ENCODE measurements at regions not wholly inside any gene's neighbourhood (a gene's known extent, or its start where the extent isn't known, plus 50 kb on each side); places are given as distances from the start of the nearest gene placed in this dataset.

- ChIA-PET CTCF (no interaction called here), POLR2A (no interaction called here)
- Mint-ChIP-seq H3K9me3 (ENCODE audit: insufficient read depth) (no peaks in the 10 kb centered on the region), H3K4me1 (ENCODE audit: low read depth) (no peaks in the 10 kb centered on the region), H3K27ac (no peak overlapping the region), H3K27me3 (ENCODE audit: low read depth) (no peaks in the 10 kb centered on the region), H3K36me3 (ENCODE audit: low read depth) (no peaks in the 10 kb centered on the region), H3K4me3 (no peak overlapping the region)
- DNase-seq (no peak), ATAC-seq (no peak)
Observed at GRCh38 chr20:57829805-57830514, 120.1 kb upstream of the PMEPA1 start.

- Mint-ChIP-seq H3K4me3 (no peak overlapping the region), H3K4me1 (ENCODE audit: low read depth) (no peaks in the 10 kb centered on the region), H3K27me3 (ENCODE audit: low read depth) (no peaks in the 10 kb centered on the region), H3K27ac (no peak overlapping the region), H3K36me3 (ENCODE audit: low read depth) (no peaks in the 10 kb centered on the region), H3K9me3 (ENCODE audit: insufficient read depth) (no peaks in the 10 kb centered on the region)
- ChIA-PET CTCF (no interaction called here), POLR2A (no interaction called here)
- ATAC-seq (no peak), DNase-seq (no peak)
Observed at GRCh38 chr20:57829336-57829735, 119.5 kb upstream of the PMEPA1 start.

GRCh38 chr20:57828696-57829095 is 118.9 kb upstream of the PMEPA1 start:
- H3K36me3 Mint-ChIP-seq (ENCODE audit: low read depth) = no peaks in the 10 kb centered on the region
- H3K27ac Mint-ChIP-seq = no peak overlapping the region
- no peaks in the 10 kb centered on the region for H3K4me1 Mint-ChIP-seq (ENCODE audit: low read depth)
- no peak for ATAC-seq
- ChIA-PET POLR2A (no interaction called here), CTCF (no interaction called here)
- no peaks in the 10 kb centered on the region for H3K27me3 Mint-ChIP-seq (ENCODE audit: low read depth)
- no peaks in the 10 kb centered on the region for H3K9me3 Mint-ChIP-seq (ENCODE audit: insufficient read depth)
- H3K4me3 Mint-ChIP-seq = no peak overlapping the region
- DNase-seq = no peak

GRCh38 chr20:57826666-57827287 is 117.0 kb upstream of the PMEPA1 start:
- DNase-seq (no peak), ATAC-seq (no peak)
- Mint-ChIP-seq H3K4me1 (ENCODE audit: low read depth) (no peaks in the 10 kb centered on the region), H3K4me3 (no peak overlapping the region), H3K27me3 (ENCODE audit: low read depth) (no peaks in the 10 kb centered on the region), H3K27ac (no peak overlapping the region), H3K36me3 (ENCODE audit: low read depth) (no peaks in the 10 kb centered on the region), H3K9me3 (ENCODE audit: insufficient read depth) (no peaks in the 10 kb centered on the region)
- ChIA-PET POLR2A (no interaction called here), CTCF (no interaction called here)

- ATAC-seq (no peak), DNase-seq (no peak)
- Mint-ChIP-seq H3K27ac (no peak overlapping the region), H3K4me1 (ENCODE audit: low read depth) (no peaks in the 10 kb centered on the region), H3K27me3 (ENCODE audit: low read depth) (no peaks in the 10 kb centered on the region), H3K9me3 (ENCODE audit: insufficient read depth) (no peaks in the 10 kb centered on the region), H3K36me3 (ENCODE audit: low read depth) (no peaks in the 10 kb centered on the region), H3K4me3 (no peak overlapping the region)
- CTCF ChIA-PET = no interaction called here
- POLR2A ChIA-PET = no interaction called here
Observed at GRCh38 chr20:57824909-57825308, 115.1 kb upstream of the PMEPA1 start.

- no peak for ATAC-seq
- POLR2A ChIA-PET = no interaction called here
- no peak overlapping the region for H3K27ac Mint-ChIP-seq
- no peaks in the 10 kb centered on the region for H3K4me1 Mint-ChIP-seq (ENCODE audit: low read depth)
- DNase-seq = no peak
- no peaks in the 10 kb centered on the region for H3K9me3 Mint-ChIP-seq (ENCODE audit: insufficient read depth)
- CTCF ChIA-PET = no interaction called here
- H3K36me3 Mint-ChIP-seq (ENCODE audit: low read depth) = no peaks in the 10 kb centered on the region
- H3K4me3 Mint-ChIP-seq = no peak overlapping the region
- peaks cover 3% of the 10 kb centered on the region for H3K27me3 Mint-ChIP-seq (ENCODE audit: low read depth)
Observed at GRCh38 chr20:57821935-57822334, 112.1 kb upstream of the PMEPA1 start.

- Mint-ChIP-seq H3K9me3 (ENCODE audit: insufficient read depth) (no peaks in the 10 kb centered on the region), H3K36me3 (ENCODE audit: low read depth) (no peaks in the 10 kb centered on the region), H3K4me1 (ENCODE audit: low read depth) (no peaks in the 10 kb centered on the region), H3K27me3 (ENCODE audit: low read depth) (peaks cover 3% of the 10 kb centered on the region), H3K4me3 (no peak overlapping the region), H3K27ac (no peak overlapping the region)
- CTCF ChIA-PET = no interaction called here
- ATAC-seq = no peak
- POLR2A ChIA-PET = interaction anchor here (0.7 kb wide), 1 partner anchor 62 kb away, joined by 3 read pairs; no protein-coding TSS in a partner anchor
- no peak for DNase-seq
Observed at GRCh38 chr20:57819691-57820380, 110.0 kb upstream of the PMEPA1 start.

- POLR2A ChIA-PET = no interaction called here
- no peak overlapping the region for H3K27ac Mint-ChIP-seq
- peaks cover 5% of the 10 kb centered on the region for H3K27me3 Mint-ChIP-seq (ENCODE audit: low read depth)
- CTCF ChIA-PET = no interaction called here
- no peaks in the 10 kb centered on the region for H3K4me1 Mint-ChIP-seq (ENCODE audit: low read depth)
- H3K4me3 Mint-ChIP-seq = no peak overlapping the region
- H3K36me3 Mint-ChIP-seq (ENCODE audit: low read depth) = no peaks in the 10 kb centered on the region
- ATAC-seq (no peak), DNase-seq (no peak)
- no peaks in the 10 kb centered on the region for H3K9me3 Mint-ChIP-seq (ENCODE audit: insufficient read depth)
Observed at GRCh38 chr20:57819291-57819690, 109.5 kb upstream of the PMEPA1 start.

- no peak overlapping the region for H3K4me3 Mint-ChIP-seq
- peaks cover 5% of the 10 kb centered on the region for H3K27me3 Mint-ChIP-seq (ENCODE audit: low read depth)
- H3K9me3 Mint-ChIP-seq (ENCODE audit: insufficient read depth) = no peaks in the 10 kb centered on the region
- no peak overlapping the region for H3K27ac Mint-ChIP-seq
- DNase-seq (no peak), ATAC-seq (no peak)
- ChIA-PET CTCF (no interaction called here), POLR2A (no interaction called here)
- H3K4me1 Mint-ChIP-seq (ENCODE audit: low read depth) = no peaks in the 10 kb centered on the region
- no peaks in the 10 kb centered on the region for H3K36me3 Mint-ChIP-seq (ENCODE audit: low read depth)
Observed at GRCh38 chr20:57818418-57819181, 108.8 kb upstream of the PMEPA1 start.

GRCh38 chr20:57815405-57815804 is 105.6 kb upstream of the PMEPA1 start:
- Mint-ChIP-seq H3K27ac (no peak overlapping the region), H3K9me3 (ENCODE audit: insufficient read depth) (no peaks in the 10 kb centered on the region), H3K36me3 (ENCODE audit: low read depth) (no peaks in the 10 kb centered on the region), H3K4me3 (no peak overlapping the region), H3K27me3 (ENCODE audit: low read depth) (peaks cover 5% of the 10 kb centered on the region), H3K4me1 (ENCODE audit: low read depth) (no peaks in the 10 kb centered on the region)
- POLR2A ChIA-PET = no interaction called here
- DNase-seq (no peak), ATAC-seq (no peak)
- CTCF ChIA-PET = no interaction called here

- ATAC-seq (no peak), DNase-seq (no peak)
- Mint-ChIP-seq H3K4me3 (no peak overlapping the region), H3K36me3 (ENCODE audit: low read depth) (no peaks in the 10 kb centered on the region), H3K9me3 (ENCODE audit: insufficient read depth) (no peaks in the 10 kb centered on the region), H3K4me1 (ENCODE audit: low read depth) (no peaks in the 10 kb centered on the region), H3K27me3 (ENCODE audit: low read depth) (peaks cover 5% of the 10 kb centered on the region), H3K27ac (no peak overlapping the region)
- ChIA-PET CTCF (no interaction called here), POLR2A (no interaction called here)
Observed at GRCh38 chr20:57814529-57814928, 104.7 kb upstream of the PMEPA1 start.
